Panc1 (cell line): ENCODE measurements at regions not wholly inside any gene's neighbourhood (a gene's known extent, or its start where the extent isn't known, plus 50 kb on each side); places are given as distances from the start of the nearest gene placed in this dataset.

Experiments
- ATAC-seq: fragments of 200-7000 bp; cut with Tn5 transposase; 2 replicates; pipeline ENCODE4 v1.9.1; 2020; ENCODE audit warnings: mild to moderate bottlenecking, moderate library complexity
- BruUV-seq: library from RNA; stranded (reverse); fragments of 400-500 nt; replicated peaks from 2 replicates; lab custom pipeline; 2021; lab: Mats Ljungman, UMichigan
- CTCF ChIA-PET: fragments of 300-600 bp; sonication (Branson Sonifier 250); formaldehyde crosslinking; loops from one replicate; lab custom pipeline; 2022; ENCODE audit warnings: antibody characterized with exemption; lab: Charles Lee
- POLR2A ChIA-PET: fragments of 300-600 bp; sonication (Branson Sonifier 250); formaldehyde crosslinking; loops from one replicate; lab custom pipeline; 2022; ENCODE audit warnings: antibody characterized with exemption; lab: Charles Lee
- DNase-seq: peaks from one replicate; pipeline ENCODE4 v3.0.0-alpha.2; 2010; ENCODE audit warnings: low read depth, low spot score
- H3K27ac ChIP-seq: 2 replicates; pipeline ENCODE4 v1.5.1; 2011; ENCODE audit warnings: mild to moderate bottlenecking, low read length, inconsistent platforms
- H3K27me3 ChIP-seq: fragments of 200-500 bp; sonication (Bioruptor generic); 2 replicates; pipeline ENCODE4 v1.6.0; 2014; ENCODE audit warnings: low read length, inconsistent platforms; ENCODE audit not compliant: control insufficient read depth, insufficient read depth
- H3K36me3 ChIP-seq: fragments of 200-500 bp; sonication (Bioruptor generic); 2 replicates; pipeline ENCODE4 v1.5.1; 2014; ENCODE audit warnings: inconsistent platforms, mild to moderate bottlenecking, low read length, moderate library complexity; ENCODE audit not compliant: control insufficient read depth, insufficient read depth
- H3K4me1 ChIP-seq: 2 replicates; pipeline ENCODE4 v1.5.1; 2011; ENCODE audit warnings: inconsistent platforms, mild to moderate bottlenecking, low read length, moderate library complexity; ENCODE audit not compliant: control insufficient read depth, insufficient read depth
- H3K4me3 ChIP-seq, 2 experiments: 2 replicates each; pipeline ENCODE4 v1.5.1; 2011 to 2012; ENCODE audit warnings: low read depth in 2 of 2, low read length in 2 of 2, mild to moderate bottlenecking in 2 of 2, inconsistent platforms in 1 of 2, moderate library complexity in 1 of 2
- H3K9me3 ChIP-seq: fragments of 200-500 bp; sonication (Bioruptor generic); 2 replicates; pipeline ENCODE4 v1.5.1; 2014; ENCODE audit warnings: low read depth, mild to moderate bottlenecking, inconsistent platforms, low read length, moderate library complexity; ENCODE audit not compliant: control insufficient read depth, insufficient read depth
- CTCF ChIP-seq: fragments of 450-650 bp; IDR thresholded peaks from 2 replicates; pipeline ENCODE4 v1.5.1; 2017; ENCODE audit warnings: mild to moderate bottlenecking
- POLR2AphosphoS5 ChIP-seq: IDR thresholded peaks from 2 replicates; pipeline ENCODE4 v1.6.1; 2012; ENCODE audit warnings: mild to moderate bottlenecking, low read depth, low read length, moderate library complexity
- SIN3A ChIP-seq: IDR thresholded peaks from 2 replicates; pipeline ENCODE4 v1.6.1; 2012; ENCODE audit warnings: low read depth, mild to moderate bottlenecking, low read length, moderate library complexity, borderline replicate concordance; ENCODE audit not compliant: insufficient read depth
- TCF7L2 ChIP-seq: IDR thresholded peaks from 2 replicates; pipeline ENCODE4 v1.6.1; 2011; ENCODE audit warnings: mild to moderate bottlenecking, low read depth, low read length, inconsistent platforms
- in situ Hi-C: cut with HindIII; loops from 2 replicates; pipeline ENCODE4 v1.10.0; 2016; ENCODE audit warnings: low sequenced_read_pairs, low pct_unique_long_range_greater_than_20kb
- intact Hi-C: fragments of 100-400 bp; cut with micrococcal nuclease; formaldehyde crosslinking; loops from one replicate; pipeline ENCODE4 v1.10.0; 2022; ENCODE audit not compliant: unreplicated experiment
- TF ChIP-seq, protein P1 (sequence below), 2 experiments: IDR thresholded peaks; 2 replicates each; pipeline ENCODE4 v1.6.1; 2011 to 2012; ENCODE audit warnings: low read depth in 2 of 2, control low read depth in 1 of 2, low read length in 1 of 2, mild to moderate bottlenecking in 1 of 2, moderate library complexity in 1 of 2; ENCODE audit not compliant: insufficient read depth in 1 of 2

DNA sequence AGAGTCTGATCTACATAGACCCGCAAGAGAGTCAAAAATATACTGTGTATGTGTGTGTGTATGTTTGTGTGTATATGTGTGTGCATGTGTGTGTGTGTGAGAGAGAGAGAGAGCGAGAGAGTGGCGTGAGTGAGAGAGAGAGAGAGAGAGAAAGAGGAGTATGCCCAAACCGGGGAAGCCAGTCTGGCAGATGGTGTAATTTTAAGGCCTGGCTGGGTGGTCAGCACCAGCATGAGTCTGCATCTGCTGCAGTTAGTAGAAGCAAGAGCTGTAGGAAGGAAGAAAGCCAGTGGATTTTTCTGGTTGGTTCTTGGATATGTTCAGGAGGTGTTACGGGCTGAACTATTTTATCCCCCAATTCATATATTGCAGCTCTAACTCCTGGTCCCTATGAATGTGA lies 75.2 kb downstream of the ACTBL2 start:
- BruUV-seq = no TSS peak
- POLR2A ChIA-PET = no interaction called here
- no peak for ATAC-seq
- Histone ChIP-seq H3K9me3 (no peaks in the 10 kb centered on the region), H3K36me3 (no peaks in the 10 kb centered on the region), H3K4me3 (no peak overlapping the region), H3K27ac (no peak overlapping the region; the same call in 1 of the 2 replicates), H3K4me1 (peaks cover 3% of the 10 kb centered on the region), H3K27me3 (no peaks in the 10 kb centered on the region)
- DNase-seq = no peak
- in situ Hi-C loops = no loop called here
- TF ChIP-seq, protein P1, sequence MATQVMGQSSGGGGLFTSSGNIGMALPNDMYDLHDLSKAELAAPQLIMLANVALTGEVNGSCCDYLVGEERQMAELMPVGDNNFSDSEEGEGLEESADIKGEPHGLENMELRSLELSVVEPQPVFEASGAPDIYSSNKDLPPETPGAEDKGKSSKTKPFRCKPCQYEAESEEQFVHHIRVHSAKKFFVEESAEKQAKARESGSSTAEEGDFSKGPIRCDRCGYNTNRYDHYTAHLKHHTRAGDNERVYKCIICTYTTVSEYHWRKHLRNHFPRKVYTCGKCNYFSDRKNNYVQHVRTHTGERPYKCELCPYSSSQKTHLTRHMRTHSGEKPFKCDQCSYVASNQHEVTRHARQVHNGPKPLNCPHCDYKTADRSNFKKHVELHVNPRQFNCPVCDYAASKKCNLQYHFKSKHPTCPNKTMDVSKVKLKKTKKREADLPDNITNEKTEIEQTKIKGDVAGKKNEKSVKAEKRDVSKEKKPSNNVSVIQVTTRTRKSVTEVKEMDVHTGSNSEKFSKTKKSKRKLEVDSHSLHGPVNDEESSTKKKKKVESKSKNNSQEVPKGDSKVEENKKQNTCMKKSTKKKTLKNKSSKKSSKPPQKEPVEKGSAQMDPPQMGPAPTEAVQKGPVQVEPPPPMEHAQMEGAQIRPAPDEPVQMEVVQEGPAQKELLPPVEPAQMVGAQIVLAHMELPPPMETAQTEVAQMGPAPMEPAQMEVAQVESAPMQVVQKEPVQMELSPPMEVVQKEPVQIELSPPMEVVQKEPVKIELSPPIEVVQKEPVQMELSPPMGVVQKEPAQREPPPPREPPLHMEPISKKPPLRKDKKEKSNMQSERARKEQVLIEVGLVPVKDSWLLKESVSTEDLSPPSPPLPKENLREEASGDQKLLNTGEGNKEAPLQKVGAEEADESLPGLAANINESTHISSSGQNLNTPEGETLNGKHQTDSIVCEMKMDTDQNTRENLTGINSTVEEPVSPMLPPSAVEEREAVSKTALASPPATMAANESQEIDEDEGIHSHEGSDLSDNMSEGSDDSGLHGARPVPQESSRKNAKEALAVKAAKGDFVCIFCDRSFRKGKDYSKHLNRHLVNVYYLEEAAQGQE (IDR thresholded peaks at IDR 0.05; ENCODE audit: insufficient read depth in 1 of 2, low read depth in 2 of 2, low read length in 1 of 2) = no peak
- TF ChIP-seq CTCF (no peak), TCF7L2 (no peak), POLR2AphosphoS5 (no peak), SIN3A (no peak)
- CTCF ChIA-PET = no interaction called here
- intact Hi-C loops = no loop called here

- BruUV-seq = no TSS peak
- Histone ChIP-seq H3K9me3 (no peaks in the 10 kb centered on the region), H3K27me3 (no peaks in the 10 kb centered on the region), H3K4me1 (no peaks in the 10 kb centered on the region), H3K4me3 (no peak overlapping the region), H3K36me3 (no peaks in the 10 kb centered on the region), H3K27ac (no peak overlapping the region)
- CTCF ChIA-PET = no interaction called here
- ATAC-seq (no peak), DNase-seq (no peak)
- intact Hi-C loops = no loop called here
- in situ Hi-C loops = no loop called here
- POLR2A ChIA-PET = no interaction called here
- TF ChIP-seq SIN3A (no peak), CTCF (no peak), POLR2AphosphoS5 (no peak)
- TF ChIP-seq, protein P1 (IDR thresholded peaks at IDR 0.05; ENCODE audit: insufficient read depth in 1 of 2, low read depth in 2 of 2, low read length in 1 of 2) = no peak
Measured at GRCh38 chr5:57406641-57407040, 76.0 kb downstream of the ACTBL2 start.
